Ramos (cell line): ENCODE measurements at regions not wholly inside any gene's neighbourhood (a gene's known extent, or its start where the extent isn't known, plus 50 kb on each side); places are given as distances from the start of the nearest gene placed in this dataset.

ENCODE experiments used
- in situ Hi-C: fragments of 300-500 bp; cut with MboI; formaldehyde crosslinking; loops from one replicate; pipeline ENCODE4 v1.14.3; 2022; ENCODE audit warnings: low sequenced_read_pairs; ENCODE audit not compliant: unreplicated experiment

- in situ Hi-C loops = no loop called here
Measured at GRCh38 chr6:40197371-40197770, 263.1 kb upstream of the MOCS1 start.

GRCh38 chr6:40196135-40196518, 261.9 kb upstream of the MOCS1 start:
- in situ Hi-C loops = no loop called here

GRCh38 chr6:40195428-40196134, 261.3 kb upstream of the MOCS1 start:
- in situ Hi-C loops = no loop called here

GRCh38 chr6:40194447-40195170, 260.3 kb upstream of the MOCS1 start:
- in situ Hi-C loops = no loop called here

GRCh38 chr6:40192516-40192915, 258.3 kb upstream of the MOCS1 start:
- in situ Hi-C loops = no loop called here

GRCh38 chr6:40188931-40189330, 254.7 kb upstream of the MOCS1 start:
- in situ Hi-C loops = no loop called here

GRCh38 chr6:40187535-40188144, 253.4 kb upstream of the MOCS1 start:
- in situ Hi-C loops = no loop called here

- in situ Hi-C loops = no loop called here
Measured at GRCh38 chr6:40185486-40185885, 251.2 kb upstream of the MOCS1 start.

GRCh38 chr6:40183902-40184301, 249.6 kb upstream of the MOCS1 start:
- in situ Hi-C loops = no loop called here

- in situ Hi-C loops = no loop called here
Measured at GRCh38 chr6:40181367-40181766, 247.1 kb upstream of the MOCS1 start.

- in situ Hi-C loops = no loop called here
Measured at GRCh38 chr6:40180271-40180670, 246.0 kb upstream of the MOCS1 start.

- in situ Hi-C loops = no loop called here
Measured at GRCh38 chr6:40179496-40179895, 245.2 kb upstream of the MOCS1 start.

GRCh38 chr6:40177598-40177997, 243.3 kb upstream of the MOCS1 start:
- in situ Hi-C loops = no loop called here

- in situ Hi-C loops = no loop called here
Measured at GRCh38 chr6:40176152-40176551, 241.9 kb upstream of the MOCS1 start.

GRCh38 chr6:40172272-40172671, 238.0 kb upstream of the MOCS1 start:
- in situ Hi-C loops = no loop called here

- in situ Hi-C loops = no loop called here
Measured at GRCh38 chr6:40171343-40171742, 237.1 kb upstream of the MOCS1 start.

- in situ Hi-C loops = no loop called here
Measured at GRCh38 chr6:40170856-40171255, 236.6 kb upstream of the MOCS1 start.

GRCh38 chr6:40169878-40170277, 235.6 kb upstream of the MOCS1 start:
- in situ Hi-C loops = no loop called here

- in situ Hi-C loops = no loop called here
Measured at GRCh38 chr6:40166963-40167362, 232.7 kb upstream of the MOCS1 start.

- in situ Hi-C loops = no loop called here
Measured at GRCh38 chr6:40165036-40165709, 230.9 kb upstream of the MOCS1 start.

- in situ Hi-C loops = no loop called here
Measured at GRCh38 chr6:40164345-40164755, 230.1 kb upstream of the MOCS1 start.
